Endothelial cell of umbilical vein (primary cell): ENCODE measurements at regions not wholly inside any gene's neighbourhood (a gene's known extent, or its start where the extent isn't known, plus 50 kb on each side); places are given as distances from the start of the nearest gene placed in this dataset.

Experiments used
- BruUV-seq: library from RNA; stranded (reverse); fragments of 400-500 nt; replicated peaks from 2 replicates; lab custom pipeline; 2021; lab: Mats Ljungman, UMichigan
- CTCF ChIA-PET: fragments of 300-600, 350-600 bp; sonication (Branson Sonifier 250); formaldehyde crosslinking; loops from one replicate; lab custom pipeline; 2021; ENCODE audit warnings: antibody characterized with exemption, inconsistent platforms; lab: Charles Lee
- POLR2A ChIA-PET: fragments of 300-600, 350-600 bp; sonication (Branson Sonifier 250); formaldehyde crosslinking; loops from one replicate; lab custom pipeline; 2021; ENCODE audit warnings: antibody characterized with exemption, inconsistent platforms; lab: Charles Lee
- DNase-seq: peaks from one replicate; pipeline ENCODE4 v3.0.0-alpha.2; 2011; ENCODE audit warnings: low read depth, low spot score
- FAIRE-seq: peaks from 2 replicates; lab custom pipeline; 2011; peaks lifted over from hg19 to GRCh38; lab: Jason Lieb, UNC
- H2AFZ ChIP-seq: 2 replicates; pipeline ENCODE4 v1.6.0; 2012; ENCODE audit warnings: low read depth, low read length, control low read depth, inconsistent platforms
- H3K27ac ChIP-seq: 2 replicates; pipeline ENCODE4 v1.5.1; 2011; ENCODE audit warnings: low read depth, mild to moderate bottlenecking, control low read depth, low read length, moderate library complexity; ENCODE audit not compliant: insufficient read depth
- H3K27me3 ChIP-seq, 2 experiments: 2 replicates each; pipeline versions ENCODE4 v1.6.0 to v1.6.1; 2011; ENCODE audit warnings: low read length in 2 of 2, mixed read lengths in 1 of 2; ENCODE audit not compliant: control insufficient read depth in 2 of 2, insufficient read depth in 2 of 2
- H3K36me3 ChIP-seq, 2 experiments: 2 replicates in 1 of 2; 3 replicates in 1 of 2; pipeline ENCODE4 v1.5.1; 2011; ENCODE audit warnings: low read length in 2 of 2, mild to moderate bottlenecking in 1 of 2, moderate library complexity in 1 of 2; ENCODE audit not compliant: control insufficient read depth in 2 of 2, insufficient read depth in 2 of 2; ENCODE audit errors: extremely low read depth in 1 of 2
- H3K4me1 ChIP-seq: 3 replicates; pipeline ENCODE4 v1.5.1; 2011; ENCODE audit warnings: mild to moderate bottlenecking, low read length; ENCODE audit not compliant: control insufficient read depth, insufficient read depth; ENCODE audit errors: extremely low read depth
- H3K4me2 ChIP-seq: 2 replicates; pipeline ENCODE4 v1.6.1; 2011; ENCODE audit warnings: low read length, control low read depth, mixed read lengths; ENCODE audit not compliant: insufficient read depth
- H3K4me3 ChIP-seq, 3 experiments: fragments of 200-600 bp in 1 of 3; sonication (generic), shearing (Covaris generic) in 1 of 3; replicated peaks in 1 of 3; 2 replicates each; pipeline ENCODE4 v1.5.1; 2011 to 2016; ENCODE audit warnings: control low read depth in 3 of 3, low read length in 3 of 3, mild to moderate bottlenecking in 2 of 3, inconsistent platforms in 1 of 3, low read depth in 1 of 3, moderate library complexity in 1 of 3; ENCODE audit not compliant: insufficient read depth in 1 of 3
- H3K79me2 ChIP-seq: 2 replicates; pipeline ENCODE4 v1.6.0; 2012; ENCODE audit warnings: low read length, inconsistent platforms; ENCODE audit not compliant: control insufficient read depth, insufficient read depth
- H3K9ac ChIP-seq: replicated peaks from 2 replicates; pipeline ENCODE3; 2011; ENCODE audit warnings: low read length, control low read depth; ENCODE audit not compliant: insufficient read depth; ENCODE audit errors: extremely low read depth
- H3K9me1 ChIP-seq: replicated peaks from 3 replicates; pipeline ENCODE4 v1.6.0; 2011; ENCODE audit warnings: mild to moderate bottlenecking, low read length; ENCODE audit not compliant: control insufficient read depth, insufficient read depth; ENCODE audit errors: extremely low read depth
- H3K9me3 ChIP-seq: replicated peaks from 2 replicates; pipeline ENCODE4 v1.5.1; 2012; ENCODE audit warnings: low read length, inconsistent platforms; ENCODE audit not compliant: control insufficient read depth, insufficient read depth
- H4K20me1 ChIP-seq: replicated peaks from 2 replicates; pipeline ENCODE3; 2011; ENCODE audit warnings: mild to moderate bottlenecking, low read length; ENCODE audit not compliant: control insufficient read depth, insufficient read depth; ENCODE audit errors: extremely low read depth
- MYC ChIP-seq: IDR thresholded peaks from one replicate; pipeline ENCODE4 v1.6.1; 2011; ENCODE audit warnings: mild to moderate bottlenecking, low read depth, low read length
- POLR2A ChIP-seq: IDR thresholded peaks from 2 replicates; pipeline ENCODE4 v1.6.1; 2012; ENCODE audit warnings: low read depth, mild to moderate bottlenecking, control low read depth, low read length
- dilution Hi-C: fragments of 300-500 bp; cut with MboI; formaldehyde crosslinking; loops from one replicate; pipeline ENCODE4 v1.15.0; 2019; ENCODE audit warnings: low sequenced_read_pairs; ENCODE audit not compliant: extremely low pct_ligation_motif_present
- intact Hi-C: fragments of 100-400 bp; cut with micrococcal nuclease; formaldehyde crosslinking; loops from one replicate; pipeline ENCODE4 v1.10.0; 2022
- TF ChIP-seq, protein P1 (sequence below): IDR thresholded peaks from 2 replicates; pipeline ENCODE4 v1.6.1; 2011; ENCODE audit not compliant: insufficient read depth, insufficient read length

DNA sequence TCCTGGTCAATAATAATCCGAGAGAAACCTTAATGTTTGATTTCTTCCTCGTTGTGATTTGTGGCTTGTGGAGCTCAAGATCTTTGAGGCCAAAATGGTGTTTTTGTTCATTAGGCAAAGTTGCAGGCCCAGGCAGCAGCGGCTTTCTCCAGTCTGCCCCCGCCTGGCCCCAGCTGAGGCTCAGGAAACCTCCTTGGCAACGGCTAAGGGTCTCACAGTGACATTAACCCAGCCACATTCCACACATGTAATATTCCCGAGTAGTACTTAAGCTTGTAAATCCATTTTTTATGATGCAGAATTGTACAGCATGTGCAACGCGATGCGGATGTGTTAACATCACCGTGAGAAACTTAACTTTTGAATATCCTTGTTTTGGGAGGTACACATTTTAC is 200.1 kb downstream of the BCL11A start:
- Histone ChIP-seq H3K9me3 (peaks cover 6% of the 10 kb centered on the region), H3K9me1 (no peaks in the 10 kb centered on the region), H3K27me3 (no peaks in the 10 kb centered on the region), H3K9ac (no peak overlapping the region), H3K4me3 (no peak overlapping the region), H3K4me2 (no peak overlapping the region), H4K20me1 (no peaks in the 10 kb centered on the region), H3K4me1 (no peaks in the 10 kb centered on the region), H3K27ac (no peak overlapping the region), H3K36me3 (no peaks in the 10 kb centered on the region), H2AFZ (no peak overlapping the region), H3K79me2 (no peaks in the 10 kb centered on the region)
- FAIRE-seq = no peak
- dilution Hi-C loops (no loop called here), intact Hi-C loops (no loop called here)
- CTCF ChIA-PET = no interaction called here
- no peak for TF ChIP-seq POLR2A
- no TSS peak for BruUV-seq
- POLR2A ChIA-PET = no interaction called here
- DNase-seq = no peak

DNA sequence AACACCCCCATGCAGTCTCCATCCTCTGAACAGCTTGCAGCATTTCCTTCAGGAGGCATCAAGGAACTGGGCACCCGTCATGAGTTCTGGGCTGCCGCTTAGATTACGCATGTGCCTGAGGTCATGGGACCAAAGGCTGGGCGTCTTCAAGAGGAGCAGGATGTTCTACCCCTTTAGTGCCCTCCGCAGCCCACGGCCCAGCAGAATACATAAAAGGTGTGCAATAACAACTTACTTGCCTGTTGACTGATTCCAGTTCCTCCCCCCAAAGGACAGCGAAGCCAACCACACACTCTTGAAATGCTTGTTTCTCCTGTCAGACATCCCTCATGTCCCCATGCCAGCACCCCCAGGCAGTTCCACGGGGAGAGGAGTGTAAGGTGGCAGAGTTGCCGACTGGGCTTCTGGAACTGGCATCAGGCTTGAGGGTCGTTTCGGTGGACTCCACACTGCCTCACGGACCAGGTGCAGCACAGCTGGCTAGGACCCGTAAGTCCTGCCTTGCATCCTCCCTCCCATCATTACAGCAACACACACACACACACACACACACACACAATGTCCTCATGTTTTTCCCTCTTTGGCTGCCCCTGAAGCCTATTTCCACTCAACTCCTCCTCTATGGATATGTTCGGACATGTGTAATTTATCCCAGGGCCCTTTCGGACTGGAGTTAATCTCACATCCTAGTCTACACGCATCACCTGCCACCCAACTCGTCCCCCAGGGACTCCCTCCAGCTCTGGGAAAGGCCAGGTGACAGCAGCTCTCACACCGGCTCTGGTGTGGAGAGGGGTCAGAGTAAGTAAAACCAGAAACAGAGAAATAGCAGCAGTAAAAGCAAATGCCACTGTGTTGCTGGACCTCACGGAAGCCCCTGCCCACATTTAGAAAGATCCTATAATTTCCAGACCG is 200.7 kb downstream of the BCL11A start:
- intact Hi-C loops = no loop called here
- H3K4me3 ChIP-seq = no peak overlapping the region
- no peak overlapping the region for H3K4me2 ChIP-seq
- no peaks in the 10 kb centered on the region for H3K27me3 ChIP-seq
- DNase-seq = no peak
- no peak for FAIRE-seq
- H3K79me2 ChIP-seq = no peaks in the 10 kb centered on the region
- POLR2A ChIA-PET = no interaction called here
- H3K36me3 ChIP-seq = no peaks in the 10 kb centered on the region
- no peaks in the 10 kb centered on the region for H3K4me1 ChIP-seq
- no peak overlapping the region for H2AFZ ChIP-seq
- no TSS peak for BruUV-seq
- peaks cover 6% of the 10 kb centered on the region for H3K9me3 ChIP-seq
- H3K27ac ChIP-seq = no peak overlapping the region
- H3K9ac ChIP-seq = no peak overlapping the region
- no peaks in the 10 kb centered on the region for H4K20me1 ChIP-seq
- H3K9me1 ChIP-seq = no peaks in the 10 kb centered on the region
- CTCF ChIA-PET = no interaction called here
- TF ChIP-seq MYC (no peak), POLR2A (no peak)
- TF ChIP-seq, protein P1, sequence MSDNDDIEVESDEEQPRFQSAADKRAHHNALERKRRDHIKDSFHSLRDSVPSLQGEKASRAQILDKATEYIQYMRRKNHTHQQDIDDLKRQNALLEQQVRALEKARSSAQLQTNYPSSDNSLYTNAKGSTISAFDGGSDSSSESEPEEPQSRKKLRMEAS = no peak
- dilution Hi-C loops = no loop called here
